ENCODE measurements at regions not wholly inside any gene's neighbourhood (a gene's known extent, or its start where the extent isn't known, plus 50 kb on each side); places are given as distances from the start of the nearest gene placed in this dataset.

DNA sequence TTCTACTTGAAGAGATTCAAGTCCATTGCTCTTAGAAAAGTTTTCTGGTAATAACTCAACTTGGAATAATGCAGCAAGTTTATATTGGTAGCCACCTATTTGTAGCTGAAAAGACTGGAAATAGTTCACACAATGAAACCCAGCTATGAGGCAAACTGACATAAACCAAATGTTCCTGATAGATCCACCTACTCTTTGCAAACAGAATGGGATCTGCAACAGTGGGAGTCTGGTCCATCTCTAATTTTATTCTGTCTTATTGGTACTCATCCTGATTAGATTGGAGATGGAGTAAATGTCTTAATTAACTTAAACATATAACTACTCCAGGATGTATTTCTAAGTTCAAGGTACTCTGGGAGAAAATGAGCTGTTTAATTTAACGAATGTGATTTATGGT, 438.0 kb downstream of the OLFM4 start:
- no peak overlapping the region for H3K9ac ChIP-seq (ENCODE audit: low read depth, low read length)
- no peaks in the 10 kb centered on the region for H3K36me3 ChIP-seq (ENCODE audit: control insufficient read depth, insufficient read depth, low read length)
- no peaks in the 10 kb centered on the region for H3K4me1 ChIP-seq (ENCODE audit: control insufficient read depth, insufficient read depth, low read length)
- no peak overlapping the region for H3K4me3 ChIP-seq (ENCODE audit: low read depth, low read length)
- no peaks in the 10 kb centered on the region for H3K27me3 ChIP-seq (ENCODE audit: control insufficient read depth, insufficient read depth, low read length)
- no peaks in the 10 kb centered on the region for H3K9me3 ChIP-seq (ENCODE audit: control insufficient read depth, insufficient read depth, low read length)

GRCh38 chr13:53473397-53473796, 444.8 kb downstream of the OLFM4 start:
- no peaks in the 10 kb centered on the region for H3K9me3 ChIP-seq (ENCODE audit: control insufficient read depth, insufficient read depth, low read length)

GRCh38 chr13:53474878-53475277, 446.3 kb downstream of the OLFM4 start:
- no peak overlapping the region for H3K4me3 ChIP-seq (ENCODE audit: low read depth, low read length)
- H3K9me3 ChIP-seq (ENCODE audit: control insufficient read depth, insufficient read depth, low read length), result no peaks in the 10 kb centered on the region
- no peaks in the 10 kb centered on the region for H3K4me1 ChIP-seq (ENCODE audit: control insufficient read depth, insufficient read depth, low read length)
- H3K27me3 ChIP-seq (ENCODE audit: control insufficient read depth, insufficient read depth, low read length), result no peaks in the 10 kb centered on the region
- no peaks in the 10 kb centered on the region for H3K36me3 ChIP-seq (ENCODE audit: control insufficient read depth, insufficient read depth, low read length)
- no peak overlapping the region for H3K9ac ChIP-seq (ENCODE audit: low read depth, low read length)

More at GRCh38 chr13:53473397-53473796, 444.8 kb downstream of the OLFM4 start:
- Histone ChIP-seq H3K36me3 (ENCODE audit: control insufficient read depth, insufficient read depth, low read length) (no peaks in the 10 kb centered on the region), H3K27me3 (ENCODE audit: control insufficient read depth, insufficient read depth, low read length) (no peaks in the 10 kb centered on the region), H3K9ac (ENCODE audit: low read depth, low read length) (no peak overlapping the region), H3K4me3 (ENCODE audit: low read depth, low read length) (no peak overlapping the region), H3K4me1 (ENCODE audit: control insufficient read depth, insufficient read depth, low read length) (no peaks in the 10 kb centered on the region)

- Histone ChIP-seq H3K9me3 (ENCODE audit: control insufficient read depth, insufficient read depth, low read length) (no peaks in the 10 kb centered on the region), H3K9ac (ENCODE audit: low read depth, low read length) (no peak overlapping the region), H3K4me3 (ENCODE audit: low read depth, low read length) (no peak overlapping the region), H3K36me3 (ENCODE audit: control insufficient read depth, insufficient read depth, low read length) (no peaks in the 10 kb centered on the region), H3K27me3 (ENCODE audit: control insufficient read depth, insufficient read depth, low read length) (no peaks in the 10 kb centered on the region), H3K4me1 (ENCODE audit: control insufficient read depth, insufficient read depth, low read length) (no peaks in the 10 kb centered on the region)
Observed at GRCh38 chr13:53490752-53491151, 462.1 kb downstream of the OLFM4 start.

DNA sequence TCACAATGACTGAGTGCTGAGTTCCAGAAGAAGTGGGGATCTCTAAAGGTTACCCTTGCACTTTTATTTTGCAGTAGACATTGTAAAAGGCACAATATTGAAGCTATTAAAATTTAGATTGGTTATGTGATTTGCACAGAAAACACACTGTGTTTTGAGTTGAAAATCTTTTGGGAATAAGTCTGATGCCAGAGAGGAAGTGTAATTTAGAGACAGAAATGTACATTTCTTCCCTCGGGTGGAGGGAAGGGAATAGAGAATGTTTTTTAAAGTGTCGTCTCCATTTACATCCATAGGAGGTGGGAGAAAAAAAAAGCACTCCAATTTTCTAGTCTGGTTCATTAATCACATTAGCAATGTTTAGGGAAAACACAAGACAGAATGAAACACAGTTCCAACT, 465.8 kb downstream of the OLFM4 start:
- H3K4me3 ChIP-seq (ENCODE audit: low read depth, low read length), result no peak overlapping the region
- no peaks in the 10 kb centered on the region for H3K36me3 ChIP-seq (ENCODE audit: control insufficient read depth, insufficient read depth, low read length)
- H3K27me3 ChIP-seq (ENCODE audit: control insufficient read depth, insufficient read depth, low read length), result no peaks in the 10 kb centered on the region
- no peak overlapping the region for H3K9ac ChIP-seq (ENCODE audit: low read depth, low read length)
- no peaks in the 10 kb centered on the region for H3K4me1 ChIP-seq (ENCODE audit: control insufficient read depth, insufficient read depth, low read length)
- H3K9me3 ChIP-seq (ENCODE audit: control insufficient read depth, insufficient read depth, low read length), result no peaks in the 10 kb centered on the region

GRCh38 chr13:53499576-53500133, 471.0 kb downstream of the OLFM4 start:
- H3K4me1 ChIP-seq (ENCODE audit: control insufficient read depth, insufficient read depth, low read length), result no peaks in the 10 kb centered on the region
- no peaks in the 10 kb centered on the region for H3K36me3 ChIP-seq (ENCODE audit: control insufficient read depth, insufficient read depth, low read length)
- H3K27me3 ChIP-seq (ENCODE audit: control insufficient read depth, insufficient read depth, low read length), result no peaks in the 10 kb centered on the region
- no peak overlapping the region for H3K9ac ChIP-seq (ENCODE audit: low read depth, low read length)
- H3K9me3 ChIP-seq (ENCODE audit: control insufficient read depth, insufficient read depth, low read length), result no peaks in the 10 kb centered on the region
- no peak overlapping the region for H3K4me3 ChIP-seq (ENCODE audit: low read depth, low read length)

DNA sequence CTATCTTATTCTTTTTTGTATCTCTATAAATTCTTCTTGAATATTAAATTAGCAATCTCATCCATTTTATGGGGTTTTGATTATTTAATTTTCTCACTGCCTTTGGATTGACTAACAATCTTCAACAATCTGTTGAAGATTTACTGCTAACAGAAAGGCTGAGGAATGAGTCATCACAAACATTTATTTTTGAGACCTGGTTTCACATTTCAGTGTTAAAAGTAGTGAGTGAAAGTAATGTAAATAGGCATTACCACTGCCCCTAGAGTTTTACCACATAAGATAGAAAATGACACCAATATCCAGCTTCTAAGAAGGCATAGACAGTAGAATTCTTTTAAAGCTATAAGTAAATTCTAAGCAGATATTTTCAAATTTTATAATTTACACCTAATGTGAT, 472.8 kb downstream of the OLFM4 start:
- no peaks in the 10 kb centered on the region for H3K4me1 ChIP-seq (ENCODE audit: control insufficient read depth, insufficient read depth, low read length)
- H3K9me3 ChIP-seq (ENCODE audit: control insufficient read depth, insufficient read depth, low read length), result no peaks in the 10 kb centered on the region
- H3K4me3 ChIP-seq (ENCODE audit: low read depth, low read length), result no peak overlapping the region
- H3K36me3 ChIP-seq (ENCODE audit: control insufficient read depth, insufficient read depth, low read length), result no peaks in the 10 kb centered on the region
- no peak overlapping the region for H3K9ac ChIP-seq (ENCODE audit: low read depth, low read length)
- H3K27me3 ChIP-seq (ENCODE audit: control insufficient read depth, insufficient read depth, low read length), result no peaks in the 10 kb centered on the region

GRCh38 chr13:53507741-53508140, 479.1 kb downstream of the OLFM4 start:
- Histone ChIP-seq H3K27me3 (ENCODE audit: control insufficient read depth, insufficient read depth, low read length) (no peaks in the 10 kb centered on the region), H3K4me3 (ENCODE audit: low read depth, low read length) (no peak overlapping the region), H3K9me3 (ENCODE audit: control insufficient read depth, insufficient read depth, low read length) (no peaks in the 10 kb centered on the region), H3K36me3 (ENCODE audit: control insufficient read depth, insufficient read depth, low read length) (no peaks in the 10 kb centered on the region), H3K4me1 (ENCODE audit: control insufficient read depth, insufficient read depth, low read length) (peaks cover 11% of the 10 kb centered on the region), H3K9ac (ENCODE audit: low read depth, low read length) (no peak overlapping the region)

- Histone ChIP-seq H3K9ac (ENCODE audit: low read depth, low read length) (no peak overlapping the region), H3K4me3 (ENCODE audit: low read depth, low read length) (no peak overlapping the region), H3K27me3 (ENCODE audit: control insufficient read depth, insufficient read depth, low read length) (no peaks in the 10 kb centered on the region), H3K9me3 (ENCODE audit: control insufficient read depth, insufficient read depth, low read length) (no peaks in the 10 kb centered on the region), H3K4me1 (ENCODE audit: control insufficient read depth, insufficient read depth, low read length) (peaks cover 15% of the 10 kb centered on the region), H3K36me3 (ENCODE audit: control insufficient read depth, insufficient read depth, low read length) (no peaks in the 10 kb centered on the region)
Observed at GRCh38 chr13:53512635-53513034, 484.0 kb downstream of the OLFM4 start.

DNA sequence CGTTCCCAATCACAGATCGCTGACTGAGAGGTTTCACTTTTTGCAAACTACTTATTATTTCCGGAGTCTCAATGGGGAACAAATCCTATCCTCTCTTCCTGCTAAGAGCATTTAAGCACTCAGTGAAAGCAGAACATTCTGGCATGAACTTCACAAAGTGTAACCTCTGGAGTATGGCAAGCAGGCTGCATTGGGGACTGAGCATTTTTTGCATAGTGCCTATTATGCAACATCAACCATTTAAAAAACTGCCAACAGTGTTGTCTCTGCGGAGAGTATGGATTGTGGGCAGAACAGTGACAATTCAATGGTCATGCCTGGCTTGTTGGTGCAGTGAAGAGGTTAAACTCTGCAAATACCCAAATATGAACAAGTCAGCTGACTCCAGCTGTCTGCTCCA, 484.6 kb downstream of the OLFM4 start:
- no peak overlapping the region for H3K4me3 ChIP-seq (ENCODE audit: low read depth, low read length)
- no peaks in the 10 kb centered on the region for H3K36me3 ChIP-seq (ENCODE audit: control insufficient read depth, insufficient read depth, low read length)
- peaks cover 9% of the 10 kb centered on the region for H3K4me1 ChIP-seq (ENCODE audit: control insufficient read depth, insufficient read depth, low read length)
- no peaks in the 10 kb centered on the region for H3K27me3 ChIP-seq (ENCODE audit: control insufficient read depth, insufficient read depth, low read length)
- no peaks in the 10 kb centered on the region for H3K9me3 ChIP-seq (ENCODE audit: control insufficient read depth, insufficient read depth, low read length)
- no peak overlapping the region for H3K9ac ChIP-seq (ENCODE audit: low read depth, low read length)

- no peak overlapping the region for H3K9ac ChIP-seq (ENCODE audit: low read depth, low read length)
- H3K36me3 ChIP-seq (ENCODE audit: control insufficient read depth, insufficient read depth, low read length), result no peaks in the 10 kb centered on the region
- no peaks in the 10 kb centered on the region for H3K4me1 ChIP-seq (ENCODE audit: control insufficient read depth, insufficient read depth, low read length)
- no peaks in the 10 kb centered on the region for H3K27me3 ChIP-seq (ENCODE audit: control insufficient read depth, insufficient read depth, low read length)
- H3K9me3 ChIP-seq (ENCODE audit: control insufficient read depth, insufficient read depth, low read length), result no peaks in the 10 kb centered on the region
- no peak overlapping the region for H3K4me3 ChIP-seq (ENCODE audit: low read depth, low read length)
Observed at GRCh38 chr13:53520132-53520531, 491.5 kb downstream of the OLFM4 start.

DNA sequence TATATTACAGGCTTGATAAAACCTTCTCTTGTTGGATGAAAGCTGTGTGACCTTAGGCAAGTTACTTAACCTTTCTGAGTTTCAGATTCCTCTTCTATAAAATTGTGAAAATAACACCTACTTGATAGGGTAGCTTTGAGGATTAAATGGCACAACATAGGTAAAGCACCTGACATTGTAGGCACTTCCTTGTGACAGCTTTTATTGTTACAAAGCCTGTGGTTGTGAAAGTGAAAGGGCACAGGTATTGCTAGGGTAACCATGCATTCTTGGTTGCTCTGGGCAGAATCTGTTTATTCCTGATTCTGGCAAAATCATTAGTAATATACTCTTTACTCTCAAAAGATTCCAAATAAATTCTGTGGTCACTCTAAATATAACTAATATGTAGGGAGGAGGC, 493.4 kb downstream of the OLFM4 start:
- no peak overlapping the region for H3K4me3 ChIP-seq (ENCODE audit: low read depth, low read length)
- no peaks in the 10 kb centered on the region for H3K27me3 ChIP-seq (ENCODE audit: control insufficient read depth, insufficient read depth, low read length)
- no peak overlapping the region for H3K9ac ChIP-seq (ENCODE audit: low read depth, low read length)
- H3K4me1 ChIP-seq (ENCODE audit: control insufficient read depth, insufficient read depth, low read length), result no peaks in the 10 kb centered on the region
- H3K9me3 ChIP-seq (ENCODE audit: control insufficient read depth, insufficient read depth, low read length), result no peaks in the 10 kb centered on the region
- no peaks in the 10 kb centered on the region for H3K36me3 ChIP-seq (ENCODE audit: control insufficient read depth, insufficient read depth, low read length)
